ENCODE measurements at regions not wholly inside any gene's neighbourhood (a gene's known extent, or its start where the extent isn't known, plus 50 kb on each side); places are given as distances from the start of the nearest gene placed in this dataset.

DNA sequence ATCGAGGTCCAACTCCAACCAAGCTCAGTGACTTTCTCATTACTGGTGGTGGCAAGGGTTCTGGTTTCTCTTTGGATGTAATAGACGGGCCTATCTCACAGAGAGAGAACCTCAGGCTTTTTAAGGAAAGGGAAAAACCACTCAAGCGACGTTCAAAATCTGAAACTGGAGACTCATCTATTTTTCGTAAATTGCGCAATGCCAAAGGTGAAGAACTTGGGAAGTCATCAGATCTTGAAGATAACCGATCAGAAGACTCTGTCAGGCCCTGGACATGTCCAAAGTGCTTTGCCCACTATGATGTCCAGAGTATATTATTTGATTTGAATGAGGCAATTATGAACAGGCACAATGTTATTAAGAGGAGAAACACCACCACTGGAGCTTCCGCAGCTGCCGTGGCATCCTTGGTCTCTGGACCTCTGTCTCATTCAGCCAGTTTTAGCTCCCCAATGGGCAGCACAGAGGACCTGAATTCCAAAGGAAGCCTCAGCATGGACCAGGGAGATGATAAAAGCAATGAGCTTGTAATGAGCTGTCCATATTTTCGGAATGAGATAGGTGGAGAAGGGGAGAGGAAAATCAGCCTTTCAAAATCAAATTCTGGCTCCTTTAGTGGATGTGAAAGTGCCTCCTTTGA lies 343.5 kb upstream of the RGS6 start:
- no peak for DNase-seq

GRCh38 chr14:71589609-71590008 lies 342.6 kb upstream of the RGS6 start:
- no peak for DNase-seq

- DNase-seq: no peak
Measured at GRCh38 chr14:71590131-71590530, 342.1 kb upstream of the RGS6 start.

GRCh38 chr14:71591231-71591630 lies 341.0 kb upstream of the RGS6 start:
- no peak for DNase-seq

- DNase-seq: no peak
Measured at GRCh38 chr14:71591929-71592328, 340.3 kb upstream of the RGS6 start.

GRCh38 chr14:71592361-71592760 lies 339.9 kb upstream of the RGS6 start:
- DNase-seq: no peak

GRCh38 chr14:71593966-71594365 lies 338.3 kb upstream of the RGS6 start:
- DNase-seq: no peak

- DNase-seq: no peak
Measured at GRCh38 chr14:71594821-71595220, 337.4 kb upstream of the RGS6 start.

DNA sequence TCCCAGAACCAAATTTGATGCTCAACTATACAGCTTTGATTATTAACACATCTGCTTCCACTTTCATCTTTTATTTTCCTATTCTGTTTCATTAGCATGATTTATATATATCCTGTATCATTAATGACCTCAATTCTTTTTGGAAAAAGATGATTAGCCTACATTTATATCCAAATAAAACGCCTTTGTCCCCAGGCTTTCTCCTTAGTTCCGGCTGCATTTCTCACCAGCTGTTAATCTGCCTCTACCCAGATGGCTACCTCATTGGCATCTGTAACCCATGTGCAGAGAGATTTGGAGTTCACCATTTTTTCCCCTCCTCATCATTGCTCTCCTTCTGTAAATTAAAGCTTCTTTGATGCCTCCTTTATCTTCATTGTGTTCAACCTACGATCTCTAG lies 336.8 kb upstream of the RGS6 start:
- DNase-seq: no peak

DNA sequence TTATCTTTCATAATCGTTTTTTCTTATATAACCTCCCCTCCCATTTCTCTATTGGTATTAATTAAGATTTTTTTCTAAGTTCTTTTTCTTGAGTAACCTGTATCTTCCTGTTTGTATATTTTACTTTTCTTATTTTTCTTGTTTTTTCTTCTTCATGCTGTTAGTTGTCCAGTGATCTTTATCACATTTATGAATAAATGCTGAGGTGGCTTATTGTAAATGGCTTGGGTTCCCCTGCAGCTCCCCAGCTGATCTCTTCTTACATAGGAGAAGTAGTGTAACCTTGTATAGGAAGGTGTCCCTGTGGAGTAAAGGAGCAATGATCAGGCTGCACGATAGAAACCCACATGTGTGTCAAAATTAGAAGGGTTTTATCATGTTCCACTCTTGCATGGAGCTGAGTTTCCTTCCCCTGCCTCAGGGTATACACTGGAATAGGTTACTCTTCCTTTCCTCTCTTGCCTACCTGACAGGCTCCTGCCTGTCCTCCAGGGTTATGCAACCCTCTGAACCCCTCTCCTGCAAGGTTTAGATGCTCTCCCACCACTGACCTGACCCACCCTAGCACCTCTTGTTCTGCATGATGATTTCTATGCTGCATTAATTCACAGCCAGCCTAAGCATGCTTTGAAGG lies 334.8 kb upstream of the RGS6 start:
- DNase-seq: no peak

GRCh38 chr14:71597955-71598660 lies 334.1 kb upstream of the RGS6 start:
- DNase-seq: no peak

GRCh38 chr14:71600309-71600708 lies 331.9 kb upstream of the RGS6 start:
- no peak for DNase-seq

- no peak for DNase-seq
Measured at GRCh38 chr14:71602524-71602923, 329.7 kb upstream of the RGS6 start.

GRCh38 chr14:71604231-71604630 lies 328.0 kb upstream of the RGS6 start:
- DNase-seq: no peak

DNA sequence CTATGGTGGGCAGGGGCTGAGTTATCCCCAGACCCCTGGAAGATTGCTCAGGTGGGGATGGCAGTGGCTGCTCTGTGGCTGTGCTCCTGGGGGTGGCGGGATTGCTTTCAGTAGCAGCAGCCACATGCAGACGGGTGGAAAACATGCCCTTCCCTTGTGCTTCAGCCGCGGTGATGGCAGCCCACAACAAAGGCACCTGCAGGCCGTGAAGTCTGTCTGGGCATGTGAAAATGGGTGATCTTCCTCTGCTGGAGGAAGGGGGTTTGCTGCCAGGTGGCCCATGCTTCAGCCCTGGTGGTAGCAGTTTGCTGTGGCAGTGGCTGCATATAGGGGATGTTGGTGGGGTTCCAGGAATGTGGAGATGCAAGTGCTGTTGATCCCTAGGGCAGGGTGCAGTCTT lies 326.2 kb upstream of the RGS6 start:
- DNase-seq: no peak

- DNase-seq: no peak
Measured at GRCh38 chr14:71606575-71606974, 325.7 kb upstream of the RGS6 start.

- no peak for DNase-seq
Measured at GRCh38 chr14:71607056-71607455, 325.2 kb upstream of the RGS6 start.

GRCh38 chr14:71610149-71610548 lies 322.1 kb upstream of the RGS6 start:
- DNase-seq: no peak

GRCh38 chr14:71610797-71611196 lies 321.4 kb upstream of the RGS6 start:
- DNase-seq: no peak

DNA sequence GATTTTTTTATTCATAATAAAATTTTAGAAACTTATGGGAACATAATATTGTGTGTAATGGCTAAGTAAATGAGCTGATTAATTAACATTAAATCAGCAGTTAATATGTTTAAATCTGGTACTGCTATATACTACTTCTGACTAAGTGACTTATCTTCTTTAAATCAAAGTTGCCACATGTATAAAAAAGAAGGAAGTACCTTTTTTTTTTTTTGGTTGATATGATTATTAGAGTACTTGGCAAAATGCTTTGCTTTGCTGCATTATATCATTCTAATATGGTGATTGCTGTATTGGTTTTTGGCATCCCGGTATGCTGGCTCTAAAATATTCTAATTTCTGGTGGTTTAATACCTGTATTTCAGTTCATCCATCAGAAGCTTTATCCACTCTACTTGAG lies 319.1 kb upstream of the RGS6 start:
- DNase-seq: no peak

DNA sequence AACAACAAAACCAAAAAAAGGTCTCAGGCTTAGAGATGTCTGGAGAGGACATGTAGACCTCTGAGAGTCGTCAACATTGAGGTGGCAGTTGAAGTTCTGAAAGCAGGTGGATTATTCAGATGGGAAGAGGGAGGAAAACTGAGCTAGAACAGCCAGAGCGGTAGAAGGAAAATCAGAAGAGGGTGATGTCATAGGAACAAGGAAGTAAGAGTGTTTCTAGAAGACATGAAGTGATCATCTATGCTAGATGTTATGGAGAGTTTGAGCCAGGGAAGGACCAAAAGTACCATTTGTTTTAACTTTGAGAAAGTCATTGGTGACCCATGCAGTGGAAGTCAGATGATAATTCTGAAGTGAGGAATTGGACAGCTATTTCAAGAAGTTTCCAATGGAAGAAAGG lies 316.2 kb upstream of the RGS6 start:
- no peak for DNase-seq

- no peak for DNase-seq
Measured at GRCh38 chr14:71618047-71618446, 314.2 kb upstream of the RGS6 start.

DNA sequence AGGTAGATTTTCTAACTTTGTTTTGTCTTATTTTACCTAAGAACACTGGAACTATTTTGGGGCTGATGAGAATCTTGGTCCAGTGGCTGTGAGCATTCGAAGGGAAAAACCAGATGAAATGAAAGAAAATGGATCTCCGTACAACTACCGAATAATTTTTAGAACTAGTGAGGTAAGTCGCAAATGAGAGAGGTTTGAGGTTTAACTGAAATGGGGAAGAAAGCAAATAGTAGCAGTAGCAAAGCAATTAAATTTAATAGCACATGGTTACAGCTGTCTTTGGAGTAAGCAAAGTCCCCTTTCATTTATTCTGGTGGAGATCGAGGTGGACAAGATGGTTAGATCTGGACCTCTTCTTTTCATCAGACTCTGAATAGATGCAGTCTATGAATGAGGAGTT lies 313.5 kb upstream of the RGS6 start:
- no peak for DNase-seq

- no peak for DNase-seq
Measured at GRCh38 chr14:71619472-71619871, 312.8 kb upstream of the RGS6 start.

DNA sequence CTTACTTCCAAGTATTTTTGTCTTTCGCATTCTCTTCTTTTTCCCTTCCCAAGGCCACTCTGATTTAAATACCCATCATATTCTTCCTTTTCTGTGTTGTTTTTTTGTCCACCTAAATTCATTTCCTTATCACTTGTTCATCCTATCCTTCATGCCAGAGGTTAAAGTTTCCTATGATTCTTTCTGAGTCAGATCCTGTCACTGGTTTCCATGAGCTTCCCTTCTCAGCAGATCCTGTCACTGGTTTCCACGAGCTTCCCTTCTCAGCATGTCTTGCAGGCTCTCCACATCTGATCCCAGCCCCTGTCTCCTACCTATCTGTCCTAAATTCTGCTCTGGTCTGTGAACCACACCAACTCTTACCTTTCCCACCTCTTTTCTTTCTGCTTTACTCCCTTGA lies 311.8 kb upstream of the RGS6 start:
- no peak for DNase-seq
